ENCODE measurements at regions not wholly inside any gene's neighbourhood (a gene's known extent, or its start where the extent isn't known, plus 50 kb on each side); places are given as distances from the start of the nearest gene placed in this dataset.

- H3K36me3 ChIP-seq (ENCODE audit: insufficient read depth, low read length): no peaks in the 10 kb centered on the region
- no peaks in the 10 kb centered on the region for H3K4me1 ChIP-seq (ENCODE audit: insufficient read depth, low read length)
- H3K4me3 ChIP-seq (ENCODE audit: low read depth in 1 of 2, low read length in 2 of 2): no peak overlapping the region
- no peaks in the 10 kb centered on the region for H3K27me3 ChIP-seq (ENCODE audit: control insufficient read depth in 1 of 2, insufficient read depth in 2 of 2, low read length in 2 of 2)
- H3K9ac ChIP-seq (ENCODE audit: low read length): no peak overlapping the region
- no peak overlapping the region for H3K27ac ChIP-seq (ENCODE audit: low read depth, low read length)
- H3K9me3 ChIP-seq (ENCODE audit: low read length): no peaks in the 10 kb centered on the region
Measured at GRCh38 chr3:71968544-71968943, 183.6 kb upstream of the PROK2 start.

GRCh38 chr3:71966185-71966584, 181.2 kb upstream of the PROK2 start:
- Histone ChIP-seq H3K27me3 (ENCODE audit: control insufficient read depth in 1 of 2, insufficient read depth in 2 of 2, low read length in 2 of 2) (no peaks in the 10 kb centered on the region), H3K4me3 (ENCODE audit: low read depth in 1 of 2, low read length in 2 of 2) (no peak overlapping the region), H3K4me1 (ENCODE audit: insufficient read depth, low read length) (no peaks in the 10 kb centered on the region), H3K27ac (ENCODE audit: low read depth, low read length) (no peak overlapping the region), H3K9ac (ENCODE audit: low read length) (no peak overlapping the region), H3K9me3 (ENCODE audit: low read length) (no peaks in the 10 kb centered on the region), H3K36me3 (ENCODE audit: insufficient read depth, low read length) (no peaks in the 10 kb centered on the region)

GRCh38 chr3:71964170-71964569, 179.2 kb upstream of the PROK2 start:
- H3K4me1 ChIP-seq (ENCODE audit: insufficient read depth, low read length): no peaks in the 10 kb centered on the region
- H3K9me3 ChIP-seq (ENCODE audit: low read length): no peaks in the 10 kb centered on the region
- no peak overlapping the region for H3K4me3 ChIP-seq (ENCODE audit: low read depth in 1 of 2, low read length in 2 of 2)
- H3K27ac ChIP-seq (ENCODE audit: low read depth, low read length): no peak overlapping the region
- no peaks in the 10 kb centered on the region for H3K27me3 ChIP-seq (ENCODE audit: control insufficient read depth in 1 of 2, insufficient read depth in 2 of 2, low read length in 2 of 2)
- H3K36me3 ChIP-seq (ENCODE audit: insufficient read depth, low read length): no peaks in the 10 kb centered on the region
- H3K9ac ChIP-seq (ENCODE audit: low read length): no peak overlapping the region

DNA sequence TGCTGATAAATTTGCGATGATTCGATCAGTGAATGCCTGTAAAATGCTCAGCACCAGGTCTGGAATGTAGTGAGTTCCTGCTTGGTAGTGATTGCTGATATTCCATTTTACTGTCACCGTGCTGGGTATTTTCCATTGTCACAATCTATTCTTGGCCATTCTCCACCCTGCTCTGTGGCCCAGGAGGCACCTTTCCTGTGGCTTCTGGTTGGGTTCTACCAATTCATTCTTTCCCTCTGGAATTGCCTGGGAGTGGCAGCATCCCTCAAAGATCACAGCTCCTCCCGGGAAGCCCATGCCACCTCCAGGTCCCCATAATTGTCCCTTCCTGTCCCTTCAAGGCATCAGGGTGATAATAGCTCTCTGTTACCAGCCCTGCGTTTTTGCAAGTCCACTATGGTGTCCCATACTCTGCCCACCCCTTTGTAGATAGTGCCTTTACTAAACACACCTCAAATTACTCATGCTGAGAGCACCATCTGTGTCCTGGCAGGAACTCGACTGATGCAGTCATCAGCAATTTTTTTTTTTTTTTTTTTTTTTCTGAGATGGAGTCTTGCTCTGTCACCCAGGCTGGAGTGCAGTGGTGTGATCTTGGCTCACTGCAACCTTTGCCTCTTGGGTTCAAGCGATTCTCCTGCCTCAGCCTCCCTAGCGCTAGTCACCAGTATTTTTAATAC, 177.8 kb upstream of the PROK2 start:
- Histone ChIP-seq H3K4me3 (ENCODE audit: low read depth in 1 of 2, low read length in 2 of 2) (no peak overlapping the region), H3K9ac (ENCODE audit: low read length) (no peak overlapping the region), H3K27me3 (ENCODE audit: control insufficient read depth in 1 of 2, insufficient read depth in 2 of 2, low read length in 2 of 2) (no peaks in the 10 kb centered on the region), H3K36me3 (ENCODE audit: insufficient read depth, low read length) (no peaks in the 10 kb centered on the region), H3K4me1 (ENCODE audit: insufficient read depth, low read length) (no peaks in the 10 kb centered on the region), H3K27ac (ENCODE audit: low read depth, low read length) (no peak overlapping the region), H3K9me3 (ENCODE audit: low read length) (no peaks in the 10 kb centered on the region)

GRCh38 chr3:71961891-71962290, 176.9 kb upstream of the PROK2 start:
- Histone ChIP-seq H3K27me3 (ENCODE audit: control insufficient read depth in 1 of 2, insufficient read depth in 2 of 2, low read length in 2 of 2) (no peaks in the 10 kb centered on the region), H3K4me1 (ENCODE audit: insufficient read depth, low read length) (no peaks in the 10 kb centered on the region), H3K27ac (ENCODE audit: low read depth, low read length) (no peak overlapping the region), H3K4me3 (ENCODE audit: low read depth in 1 of 2, low read length in 2 of 2) (no peak overlapping the region), H3K9ac (ENCODE audit: low read length) (no peak overlapping the region), H3K9me3 (ENCODE audit: low read length) (no peaks in the 10 kb centered on the region), H3K36me3 (ENCODE audit: insufficient read depth, low read length) (no peaks in the 10 kb centered on the region)

DNA sequence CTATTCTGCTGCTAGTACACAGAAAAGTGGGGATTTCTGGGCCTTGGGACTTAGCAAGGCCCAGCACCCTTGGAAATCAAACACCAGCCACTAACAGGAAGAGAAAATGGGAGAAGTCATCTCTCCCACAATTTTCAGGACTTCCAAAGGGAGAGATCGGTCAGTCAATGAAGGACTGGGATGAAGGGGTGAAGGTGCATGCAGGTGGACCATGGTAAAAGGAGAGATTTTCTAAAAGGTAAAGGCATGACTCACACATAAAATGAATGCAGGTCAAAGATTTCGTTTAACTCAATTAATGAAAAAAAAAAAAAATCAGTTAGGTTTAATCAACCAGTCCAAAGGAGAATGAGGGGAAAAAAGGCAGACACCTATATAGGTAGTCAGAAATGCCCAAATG, 176.4 kb upstream of the PROK2 start:
- no peaks in the 10 kb centered on the region for H3K4me1 ChIP-seq (ENCODE audit: insufficient read depth, low read length)
- H3K36me3 ChIP-seq (ENCODE audit: insufficient read depth, low read length): no peaks in the 10 kb centered on the region
- H3K9ac ChIP-seq (ENCODE audit: low read length): no peak overlapping the region
- no peak overlapping the region for H3K4me3 ChIP-seq (ENCODE audit: low read depth in 1 of 2, low read length in 2 of 2)
- no peaks in the 10 kb centered on the region for H3K27me3 ChIP-seq (ENCODE audit: control insufficient read depth in 1 of 2, insufficient read depth in 2 of 2, low read length in 2 of 2)
- H3K27ac ChIP-seq (ENCODE audit: low read depth, low read length): no peak overlapping the region
- no peaks in the 10 kb centered on the region for H3K9me3 ChIP-seq (ENCODE audit: low read length)

DNA sequence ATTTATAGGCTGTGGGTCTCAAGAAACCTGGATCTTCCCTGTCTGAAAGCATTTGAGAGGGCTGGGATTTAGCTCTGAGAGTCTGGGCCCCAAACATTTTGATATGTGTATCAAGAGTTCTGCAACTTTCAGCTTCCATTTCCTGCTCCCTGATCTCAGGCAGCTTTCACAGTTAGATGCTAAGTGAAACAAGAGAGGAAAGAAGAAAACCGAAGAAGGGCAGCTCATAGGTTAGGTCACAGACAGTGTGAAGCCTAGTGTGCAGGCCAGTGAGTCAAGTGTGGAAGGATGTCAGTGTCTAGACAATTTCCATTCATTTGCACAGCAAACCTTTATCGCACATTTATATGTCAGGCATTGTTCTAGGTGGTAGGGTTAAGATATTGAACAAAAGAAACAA, 173.6 kb upstream of the PROK2 start:
- Histone ChIP-seq H3K27ac (ENCODE audit: low read depth, low read length) (no peak overlapping the region), H3K4me3 (ENCODE audit: low read depth in 1 of 2, low read length in 2 of 2) (no peak overlapping the region), H3K9ac (ENCODE audit: low read length) (no peak overlapping the region), H3K4me1 (ENCODE audit: insufficient read depth, low read length) (peaks cover 9% of the 10 kb centered on the region), H3K9me3 (ENCODE audit: low read length) (no peaks in the 10 kb centered on the region), H3K27me3 (ENCODE audit: control insufficient read depth in 1 of 2, insufficient read depth in 2 of 2, low read length in 2 of 2) (no peaks in the 10 kb centered on the region), H3K36me3 (ENCODE audit: insufficient read depth, low read length) (no peaks in the 10 kb centered on the region)

DNA sequence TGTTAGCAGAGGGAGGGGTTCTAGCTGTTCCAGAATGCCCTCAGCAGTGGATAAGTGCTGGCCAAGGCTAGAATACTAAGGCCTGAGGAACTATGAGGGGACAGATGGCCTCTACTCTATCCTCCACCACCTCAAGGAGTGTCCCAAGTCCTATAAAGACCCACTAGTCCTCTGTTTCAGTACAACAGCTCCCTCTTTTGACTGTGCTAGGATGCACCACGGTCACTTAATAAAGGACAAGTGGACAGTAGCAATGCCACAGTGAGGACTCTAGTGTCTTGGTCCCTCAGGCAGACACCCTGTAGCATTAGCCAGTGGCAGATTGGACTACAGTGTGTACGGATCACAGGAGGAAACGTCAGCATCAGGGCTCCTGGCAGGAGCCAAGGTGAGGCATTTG, 171.8 kb upstream of the PROK2 start:
- Histone ChIP-seq H3K27me3 (ENCODE audit: control insufficient read depth in 1 of 2, insufficient read depth in 2 of 2, low read length in 2 of 2) (no peaks in the 10 kb centered on the region), H3K4me3 (ENCODE audit: low read depth in 1 of 2, low read length in 2 of 2) (no peak overlapping the region), H3K27ac (ENCODE audit: low read depth, low read length) (no peak overlapping the region), H3K36me3 (ENCODE audit: insufficient read depth, low read length) (no peaks in the 10 kb centered on the region), H3K9me3 (ENCODE audit: low read length) (no peaks in the 10 kb centered on the region), H3K4me1 (ENCODE audit: insufficient read depth, low read length) (peaks cover 9% of the 10 kb centered on the region), H3K9ac (ENCODE audit: low read length) (no peak overlapping the region)

GRCh38 chr3:71956069-71956340, 171.1 kb upstream of the PROK2 start:
- no peaks in the 10 kb centered on the region for H3K9me3 ChIP-seq (ENCODE audit: low read length)
- H3K4me1 ChIP-seq (ENCODE audit: insufficient read depth, low read length): peaks cover 9% of the 10 kb centered on the region
- no peak overlapping the region for H3K9ac ChIP-seq (ENCODE audit: low read length)
- no peaks in the 10 kb centered on the region for H3K27me3 ChIP-seq (ENCODE audit: control insufficient read depth in 1 of 2, insufficient read depth in 2 of 2, low read length in 2 of 2)
- no peak overlapping the region for H3K27ac ChIP-seq (ENCODE audit: low read depth, low read length)
- no peaks in the 10 kb centered on the region for H3K36me3 ChIP-seq (ENCODE audit: insufficient read depth, low read length)
- no peak overlapping the region for H3K4me3 ChIP-seq (ENCODE audit: low read depth in 1 of 2, low read length in 2 of 2)

GRCh38 chr3:71955240-71956068, 170.5 kb upstream of the PROK2 start:
- H3K27me3 ChIP-seq (ENCODE audit: control insufficient read depth in 1 of 2, insufficient read depth in 2 of 2, low read length in 2 of 2): no peaks in the 10 kb centered on the region
- H3K36me3 ChIP-seq (ENCODE audit: insufficient read depth, low read length): no peaks in the 10 kb centered on the region
- no peak overlapping the region for H3K4me3 ChIP-seq (ENCODE audit: low read depth in 1 of 2, low read length in 2 of 2)
- no peaks in the 10 kb centered on the region for H3K9me3 ChIP-seq (ENCODE audit: low read length)
- H3K4me1 ChIP-seq (ENCODE audit: insufficient read depth, low read length): peaks cover 9% of the 10 kb centered on the region
- no peak overlapping the region for H3K9ac ChIP-seq (ENCODE audit: low read length)
- H3K27ac ChIP-seq (ENCODE audit: low read depth, low read length): no peak overlapping the region

DNA sequence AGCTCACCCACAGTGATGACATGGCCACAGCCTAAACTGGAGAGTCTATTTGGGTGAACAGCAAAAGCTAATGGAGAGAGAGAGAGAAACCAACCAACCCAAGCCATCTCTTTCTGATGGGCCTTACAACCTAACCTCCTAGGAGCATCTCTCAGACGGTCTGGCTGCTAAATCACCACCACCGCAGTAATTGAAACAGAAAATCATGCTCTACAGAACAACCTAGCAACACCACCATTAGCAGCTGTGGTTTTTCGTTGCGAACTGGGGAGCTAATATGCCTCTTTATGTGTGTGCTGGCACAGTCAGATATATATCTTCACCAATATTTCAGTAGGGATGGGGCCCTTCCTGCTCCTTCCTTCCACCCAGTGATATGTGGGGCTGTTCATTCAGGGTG, 166.9 kb upstream of the PROK2 start:
- H3K9ac ChIP-seq (ENCODE audit: low read length): no peak overlapping the region
- no peaks in the 10 kb centered on the region for H3K9me3 ChIP-seq (ENCODE audit: low read length)
- H3K4me3 ChIP-seq (ENCODE audit: low read depth in 1 of 2, low read length in 2 of 2): no peak overlapping the region
- no peak overlapping the region for H3K27ac ChIP-seq (ENCODE audit: low read depth, low read length)
- no peaks in the 10 kb centered on the region for H3K27me3 ChIP-seq (ENCODE audit: control insufficient read depth in 1 of 2, insufficient read depth in 2 of 2, low read length in 2 of 2)
- H3K36me3 ChIP-seq (ENCODE audit: insufficient read depth, low read length): no peaks in the 10 kb centered on the region
- H3K4me1 ChIP-seq (ENCODE audit: insufficient read depth, low read length): peaks cover 9% of the 10 kb centered on the region

DNA sequence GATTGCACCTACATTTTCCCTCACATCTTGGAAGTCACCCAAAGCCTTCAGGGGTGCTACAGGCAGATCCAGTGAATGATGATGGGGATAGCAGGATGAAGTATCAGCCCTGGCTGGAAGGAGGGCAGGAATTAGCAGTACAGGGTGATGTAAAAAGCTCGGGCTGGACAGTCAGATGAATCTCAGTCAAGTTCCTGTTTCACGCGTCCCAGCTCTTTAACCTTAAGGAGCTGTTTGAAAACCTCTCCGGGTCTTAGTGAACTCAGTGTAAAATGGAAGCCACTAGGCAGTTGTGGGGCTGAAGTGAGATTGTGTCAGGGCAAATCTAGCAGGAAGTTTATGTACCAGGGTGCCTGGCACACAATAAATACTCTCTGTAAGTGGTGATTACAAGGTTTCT, 166.4 kb upstream of the PROK2 start:
- Histone ChIP-seq H3K9me3 (ENCODE audit: low read length) (no peaks in the 10 kb centered on the region), H3K27ac (ENCODE audit: low read depth, low read length) (no peak overlapping the region), H3K4me3 (ENCODE audit: low read depth in 1 of 2, low read length in 2 of 2) (no peak overlapping the region), H3K4me1 (ENCODE audit: insufficient read depth, low read length) (peaks cover 9% of the 10 kb centered on the region), H3K36me3 (ENCODE audit: insufficient read depth, low read length) (no peaks in the 10 kb centered on the region), H3K27me3 (ENCODE audit: control insufficient read depth in 1 of 2, insufficient read depth in 2 of 2, low read length in 2 of 2) (no peaks in the 10 kb centered on the region), H3K9ac (ENCODE audit: low read length) (no peak overlapping the region)

All from muscle layer of colon (tissue), 2 donors.